Mammary epithelial cell (primary cell): ENCODE measurements at regions not wholly inside any gene's neighbourhood (a gene's known extent, or its start where the extent isn't known, plus 50 kb on each side); places are given as distances from the start of the nearest gene placed in this dataset.

Experiments
- EZH2 ChIP-seq: IDR thresholded peaks from 2 replicates; pipeline ENCODE4 v1.6.1; 2012; ENCODE audit warnings: low read length, inconsistent platforms, borderline replicate concordance
- TF ChIP-seq, protein P1 (sequence below), 2 donors: IDR thresholded peaks in 1 of 2; conservative IDR thresholded peaks in 1 of 2; 2 replicates each; pipeline ENCODE4 v1.5.1; 2011 to 2012; ENCODE audit warnings: inconsistent platforms in 2 of 2, low read length in 2 of 2, mild to moderate bottlenecking in 2 of 2, control low read depth in 1 of 2, low read depth in 1 of 2; ENCODE audit not compliant: insufficient read depth in 1 of 2; ENCODE audit errors: extremely low read depth in 1 of 2

DNA sequence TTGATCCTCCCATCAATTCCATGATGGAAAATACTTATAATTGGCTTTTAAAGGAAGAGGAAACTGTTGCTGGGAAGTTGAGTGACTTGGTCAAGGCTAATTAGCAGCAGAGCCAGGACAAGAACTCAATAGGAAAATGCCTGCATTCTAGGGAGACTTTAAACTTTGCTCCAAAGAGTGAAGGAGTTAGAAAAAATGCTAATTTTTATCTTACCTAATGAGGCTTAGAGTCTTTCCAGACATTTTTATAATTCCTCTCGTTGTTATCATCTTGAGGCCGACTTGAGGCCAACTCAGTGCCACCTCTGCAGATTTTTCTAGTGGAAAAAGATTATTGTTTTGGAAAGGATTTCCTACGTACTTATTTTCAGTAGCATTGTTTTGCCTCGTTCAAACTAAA, 344.6 kb downstream of the ETNK1 start:
- TF ChIP-seq, protein P1, sequence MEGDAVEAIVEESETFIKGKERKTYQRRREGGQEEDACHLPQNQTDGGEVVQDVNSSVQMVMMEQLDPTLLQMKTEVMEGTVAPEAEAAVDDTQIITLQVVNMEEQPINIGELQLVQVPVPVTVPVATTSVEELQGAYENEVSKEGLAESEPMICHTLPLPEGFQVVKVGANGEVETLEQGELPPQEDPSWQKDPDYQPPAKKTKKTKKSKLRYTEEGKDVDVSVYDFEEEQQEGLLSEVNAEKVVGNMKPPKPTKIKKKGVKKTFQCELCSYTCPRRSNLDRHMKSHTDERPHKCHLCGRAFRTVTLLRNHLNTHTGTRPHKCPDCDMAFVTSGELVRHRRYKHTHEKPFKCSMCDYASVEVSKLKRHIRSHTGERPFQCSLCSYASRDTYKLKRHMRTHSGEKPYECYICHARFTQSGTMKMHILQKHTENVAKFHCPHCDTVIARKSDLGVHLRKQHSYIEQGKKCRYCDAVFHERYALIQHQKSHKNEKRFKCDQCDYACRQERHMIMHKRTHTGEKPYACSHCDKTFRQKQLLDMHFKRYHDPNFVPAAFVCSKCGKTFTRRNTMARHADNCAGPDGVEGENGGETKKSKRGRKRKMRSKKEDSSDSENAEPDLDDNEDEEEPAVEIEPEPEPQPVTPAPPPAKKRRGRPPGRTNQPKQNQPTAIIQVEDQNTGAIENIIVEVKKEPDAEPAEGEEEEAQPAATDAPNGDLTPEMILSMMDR (conservative IDR thresholded peaks at IDR 0.05 in 1 of 2, IDR thresholded peaks at IDR 0.05 in 1 of 2; ENCODE audit: extremely low read depth in 1 of 2, insufficient read depth in 1 of 2, low read depth in 1 of 2, low read length in 2 of 2): no peak
- no peak for TF ChIP-seq EZH2
